ENCODE measurements at regions not wholly inside any gene's neighbourhood (a gene's known extent, or its start where the extent isn't known, plus 50 kb on each side); places are given as distances from the start of the nearest gene placed in this dataset.

DNA sequence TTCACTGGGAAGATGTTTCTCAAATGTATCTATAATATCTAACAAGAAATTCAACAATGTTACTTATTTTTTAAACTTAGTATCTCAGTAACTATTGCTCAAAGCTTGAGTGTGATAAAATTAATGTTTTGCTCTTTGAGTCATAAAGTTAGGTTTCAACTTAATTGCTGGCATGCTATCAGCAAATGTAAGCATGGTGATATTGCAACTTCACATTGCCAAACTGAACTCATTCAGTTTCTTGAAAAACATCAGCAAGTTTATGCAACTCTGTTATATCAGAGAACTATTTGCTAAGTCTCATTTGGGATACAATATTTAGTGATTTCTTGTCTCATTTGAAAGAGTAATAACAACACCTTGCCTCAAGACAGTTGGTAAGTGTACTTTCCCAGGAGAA lies 91.2 kb upstream of the KLF3 start:
- no peak for DNase-seq (ENCODE audit: low read depth)
- TF ChIP-seq, protein P1, sequence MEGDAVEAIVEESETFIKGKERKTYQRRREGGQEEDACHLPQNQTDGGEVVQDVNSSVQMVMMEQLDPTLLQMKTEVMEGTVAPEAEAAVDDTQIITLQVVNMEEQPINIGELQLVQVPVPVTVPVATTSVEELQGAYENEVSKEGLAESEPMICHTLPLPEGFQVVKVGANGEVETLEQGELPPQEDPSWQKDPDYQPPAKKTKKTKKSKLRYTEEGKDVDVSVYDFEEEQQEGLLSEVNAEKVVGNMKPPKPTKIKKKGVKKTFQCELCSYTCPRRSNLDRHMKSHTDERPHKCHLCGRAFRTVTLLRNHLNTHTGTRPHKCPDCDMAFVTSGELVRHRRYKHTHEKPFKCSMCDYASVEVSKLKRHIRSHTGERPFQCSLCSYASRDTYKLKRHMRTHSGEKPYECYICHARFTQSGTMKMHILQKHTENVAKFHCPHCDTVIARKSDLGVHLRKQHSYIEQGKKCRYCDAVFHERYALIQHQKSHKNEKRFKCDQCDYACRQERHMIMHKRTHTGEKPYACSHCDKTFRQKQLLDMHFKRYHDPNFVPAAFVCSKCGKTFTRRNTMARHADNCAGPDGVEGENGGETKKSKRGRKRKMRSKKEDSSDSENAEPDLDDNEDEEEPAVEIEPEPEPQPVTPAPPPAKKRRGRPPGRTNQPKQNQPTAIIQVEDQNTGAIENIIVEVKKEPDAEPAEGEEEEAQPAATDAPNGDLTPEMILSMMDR (IDR thresholded peaks at IDR 0.05; ENCODE audit: low read depth, low read length, missing control alignments): no peak
- no peak overlapping the region for H3K4me3 ChIP-seq (ENCODE audit: low read depth, low read length)

GRCh38 chr4:38574559-38575333 lies 89.3 kb upstream of the KLF3 start:
- TF ChIP-seq, protein P1 (IDR thresholded peaks at IDR 0.05; ENCODE audit: low read depth, low read length, missing control alignments): no peak
- no peak for DNase-seq (ENCODE audit: low read depth)
- no peak overlapping the region for H3K4me3 ChIP-seq (ENCODE audit: low read depth, low read length)

DNA sequence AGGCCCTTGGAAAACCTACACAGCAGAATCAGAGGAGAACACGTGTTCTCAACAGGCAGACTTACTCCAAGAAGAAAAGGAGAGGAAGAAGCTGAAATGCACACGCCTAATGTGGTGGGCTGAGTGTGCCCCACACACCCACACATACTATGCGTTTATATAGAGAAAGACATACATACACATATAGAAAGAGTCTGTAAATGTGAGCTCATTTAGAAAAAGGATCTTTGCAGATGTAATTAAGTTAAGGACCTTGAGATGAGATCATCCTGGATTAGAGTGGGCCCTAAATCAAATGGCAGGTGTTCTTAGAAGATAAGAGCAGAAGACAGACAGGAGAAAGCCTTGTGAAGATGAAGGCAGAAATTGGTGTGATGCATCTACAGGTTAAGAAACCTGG lies 87.2 kb upstream of the KLF3 start:
- no peak for DNase-seq (ENCODE audit: low read depth)
- TF ChIP-seq, protein P1 (IDR thresholded peaks at IDR 0.05; ENCODE audit: low read depth, low read length, missing control alignments): no peak
- no peak overlapping the region for H3K4me3 ChIP-seq (ENCODE audit: low read depth, low read length)

- TF ChIP-seq, protein P1 (IDR thresholded peaks at IDR 0.05; ENCODE audit: low read depth, low read length, missing control alignments): no peak
- H3K4me3 ChIP-seq (ENCODE audit: low read depth, low read length): no peak overlapping the region
- no peak for DNase-seq (ENCODE audit: low read depth)
These were observed 86.5 kb upstream of the KLF3 start for GRCh38 chr4:38577462-38577861.

GRCh38 chr4:38581426-38582106 lies 82.4 kb upstream of the KLF3 start:
- TF ChIP-seq, protein P1 (IDR thresholded peaks at IDR 0.05; ENCODE audit: low read depth, low read length, missing control alignments): no peak
- no peak overlapping the region for H3K4me3 ChIP-seq (ENCODE audit: low read depth, low read length)
- no peak for DNase-seq (ENCODE audit: low read depth)

DNA sequence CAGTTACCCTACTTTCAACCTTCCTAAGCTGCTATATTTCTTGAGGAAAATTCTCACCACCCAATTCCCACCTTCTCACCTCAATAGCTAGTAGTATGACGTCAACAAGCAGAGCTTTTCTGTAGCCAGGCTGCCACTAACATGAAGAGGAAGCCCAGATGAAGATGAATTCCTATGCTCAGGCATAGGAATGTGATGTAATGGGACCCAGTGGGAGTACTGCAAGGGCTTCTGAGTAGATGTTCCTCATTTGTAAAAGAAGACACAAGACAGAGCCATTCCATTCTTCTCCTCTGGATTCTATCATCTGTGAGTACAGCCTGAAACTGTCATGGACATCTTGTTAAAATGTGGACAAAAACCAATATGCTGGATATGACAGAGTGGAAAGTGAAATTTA lies 81.6 kb upstream of the KLF3 start:
- TF ChIP-seq, protein P1 (IDR thresholded peaks at IDR 0.05; ENCODE audit: low read depth, low read length, missing control alignments): no peak
- H3K4me3 ChIP-seq (ENCODE audit: low read depth, low read length): no peak overlapping the region
- DNase-seq (ENCODE audit: low read depth): no peak
